ENCODE measurements at regions not wholly inside any gene's neighbourhood (a gene's known extent, or its start where the extent isn't known, plus 50 kb on each side); places are given as distances from the start of the nearest gene placed in this dataset.

DNA sequence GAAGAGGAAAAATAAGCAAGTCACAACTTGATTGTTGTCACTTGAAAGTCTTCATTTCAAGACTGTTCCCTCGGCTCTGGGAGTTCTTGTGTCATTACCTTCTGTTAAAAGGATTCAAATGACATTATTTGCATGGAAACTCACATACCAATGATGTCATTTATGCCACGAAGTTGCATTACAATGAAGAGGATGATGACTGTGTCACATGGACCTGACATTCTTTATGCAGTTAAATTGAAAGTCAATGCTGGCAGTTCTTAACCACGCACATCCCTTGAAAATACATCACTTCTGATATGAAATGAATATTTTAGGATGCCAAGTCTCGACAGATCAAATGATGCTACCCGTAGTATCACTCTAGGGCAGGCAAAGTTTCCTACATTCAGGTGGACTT, 1069.5 kb downstream of the VRK1 start:
- no peak for DNase-seq (ENCODE audit: low read depth)

DNA sequence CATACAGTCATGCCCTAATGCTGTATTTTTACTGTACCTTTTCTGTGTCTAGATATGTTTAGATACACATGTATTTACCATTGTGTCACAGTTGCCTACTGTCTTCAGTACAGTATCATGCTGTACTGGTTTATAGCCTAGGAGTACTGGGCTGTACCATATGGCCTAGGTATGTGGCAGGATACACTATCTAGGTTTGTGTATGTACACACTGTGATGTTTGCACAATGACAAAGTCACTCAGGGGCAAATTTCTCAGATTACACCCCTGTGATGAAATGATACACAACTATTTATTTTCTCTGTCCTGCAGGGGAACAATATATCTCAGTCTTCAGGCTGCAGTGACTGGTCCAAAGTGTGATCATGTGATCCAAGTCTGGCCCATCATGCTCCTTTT, 1076.1 kb downstream of the VRK1 start:
- no peak for DNase-seq (ENCODE audit: low read depth)

DNA sequence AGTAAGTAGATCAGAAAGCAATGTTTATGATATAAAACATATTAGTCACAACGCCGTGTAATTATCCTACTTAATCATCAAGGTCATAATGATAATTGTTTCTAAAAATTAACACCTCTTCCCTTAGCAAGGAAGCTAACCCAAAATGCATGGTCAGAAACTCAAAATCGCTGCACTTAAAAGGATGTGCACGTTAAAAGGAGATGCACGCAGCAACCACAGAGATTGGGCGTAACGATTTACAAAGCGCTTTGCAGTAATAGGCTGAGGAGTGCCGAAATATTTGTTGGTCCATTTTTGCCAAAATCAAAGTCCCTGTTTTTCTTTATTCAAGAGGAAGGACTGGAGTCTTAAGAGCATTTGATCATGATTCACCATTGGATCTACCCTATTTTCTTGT, 1077.2 kb downstream of the VRK1 start:
- no peak for DNase-seq (ENCODE audit: low read depth)

GRCh38 chr14:97878206-97878605, 1081.0 kb downstream of the VRK1 start:
- DNase-seq (ENCODE audit: low read depth), result no peak

DNA sequence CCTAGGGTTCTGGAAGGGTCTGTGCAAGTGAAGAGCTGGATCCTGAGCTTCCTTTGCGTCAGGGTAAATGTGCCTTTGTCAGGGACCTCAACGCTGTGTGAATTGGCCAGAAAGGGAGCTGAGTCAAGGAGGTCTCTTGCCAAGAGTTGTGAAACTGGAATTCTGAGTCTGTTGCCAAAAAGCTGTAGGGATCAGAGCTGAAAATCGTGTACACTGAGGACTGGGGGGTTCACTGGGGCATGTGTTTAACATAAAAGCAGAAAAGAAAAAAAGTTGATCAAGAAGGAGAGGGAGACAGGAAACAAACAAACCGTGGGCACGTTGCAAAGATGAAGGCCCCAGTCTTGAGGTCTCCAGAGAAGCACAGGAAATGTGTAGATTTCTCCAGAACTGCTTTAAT, 1081.5 kb downstream of the VRK1 start:
- no peak for DNase-seq (ENCODE audit: low read depth)

DNA sequence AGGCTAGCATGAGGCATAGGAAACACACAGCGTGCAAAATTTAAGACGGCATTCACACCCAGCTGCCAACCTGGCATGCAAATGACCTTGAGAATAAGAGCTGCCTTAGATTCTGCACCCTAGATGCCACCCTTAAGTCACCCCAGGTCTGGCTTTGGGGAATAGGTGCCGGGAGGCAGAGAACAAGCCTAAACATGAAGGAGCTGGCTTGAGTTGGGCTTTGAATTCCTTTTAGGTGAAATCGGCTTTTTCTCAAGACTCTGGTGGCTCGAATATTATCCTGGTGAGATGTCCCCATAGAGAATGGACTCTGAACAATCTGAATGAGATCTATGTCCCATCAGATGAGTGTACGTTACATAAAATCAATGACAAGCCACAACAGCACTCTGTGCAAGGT, 1090.5 kb downstream of the VRK1 start:
- no peak for DNase-seq (ENCODE audit: low read depth)

DNA sequence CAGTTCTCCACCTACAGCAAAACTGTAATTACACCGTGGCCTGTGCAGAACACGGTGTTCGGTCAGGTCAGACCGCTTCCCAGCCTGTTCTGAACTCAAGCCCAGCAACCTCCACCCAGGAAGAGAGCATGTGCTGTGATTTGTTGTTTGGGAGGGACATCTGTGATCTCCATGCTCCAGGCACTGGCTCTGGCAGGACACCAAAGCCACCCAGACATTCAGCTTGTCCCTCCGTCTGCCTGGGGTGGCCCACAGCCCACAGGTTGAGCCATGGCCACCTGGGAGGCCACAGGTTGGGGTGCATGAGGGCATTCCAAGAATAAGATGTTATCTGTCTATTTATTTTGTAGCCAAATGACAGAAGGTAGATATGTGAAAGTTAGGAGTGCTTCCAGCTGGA, 1091.1 kb downstream of the VRK1 start:
- no peak for DNase-seq (ENCODE audit: low read depth)

DNA sequence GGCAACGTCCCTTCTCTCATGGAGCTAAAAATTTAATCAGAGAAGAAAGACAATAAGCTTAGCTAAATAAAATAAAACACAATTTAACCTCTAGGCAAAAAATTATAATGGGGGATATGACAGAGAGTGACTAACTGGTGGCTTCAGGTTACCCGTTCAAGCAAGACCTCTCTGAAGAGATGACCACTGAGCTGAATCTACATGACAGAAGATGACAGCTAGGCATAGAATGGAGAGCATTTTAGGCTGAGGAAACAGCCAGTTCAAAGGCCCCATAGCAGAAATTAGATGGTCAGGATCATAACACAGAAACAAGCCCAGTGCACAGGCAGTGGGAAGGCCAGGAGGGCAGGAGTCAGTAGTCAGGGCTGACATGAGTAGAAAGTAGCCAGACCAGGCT, 1094.3 kb downstream of the VRK1 start:
- DNase-seq (ENCODE audit: low read depth), result no peak

- DNase-seq (ENCODE audit: low read depth), result no peak
Observed at GRCh38 chr14:97894552-97894951, 1097.4 kb downstream of the VRK1 start.

DNA sequence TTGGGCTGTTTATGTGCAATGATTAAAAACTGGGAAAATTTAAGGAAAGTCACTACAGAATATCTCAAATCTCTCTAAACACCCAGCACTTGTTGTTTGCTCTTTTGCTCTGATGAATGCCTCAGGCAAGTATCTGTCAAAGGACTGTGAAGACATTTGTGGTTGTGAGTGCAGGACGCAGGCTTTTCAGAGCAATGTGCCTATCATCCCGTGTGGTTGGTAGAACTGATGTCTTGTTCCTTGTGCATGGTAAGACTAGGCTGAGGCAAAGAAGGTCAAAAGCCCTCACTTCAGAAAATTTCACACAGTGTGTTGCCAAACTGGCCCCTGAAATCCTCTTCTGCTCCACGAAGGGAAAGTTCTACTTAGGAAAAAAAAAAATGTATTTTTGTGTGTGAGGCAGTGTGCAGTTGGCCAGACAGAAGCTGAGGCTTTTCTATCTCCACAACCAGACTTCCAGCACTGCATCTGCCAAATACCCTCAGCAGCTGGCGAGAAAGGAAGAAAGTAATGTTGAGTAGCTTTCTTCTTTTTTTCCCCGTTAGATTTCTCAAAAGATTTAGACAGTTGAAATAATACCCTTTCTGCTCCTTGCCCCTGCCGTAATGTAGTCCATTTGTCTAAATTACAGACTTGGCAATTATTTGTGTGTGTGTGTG, 1103.1 kb downstream of the VRK1 start:
- DNase-seq (ENCODE audit: low read depth), result no peak

DNA sequence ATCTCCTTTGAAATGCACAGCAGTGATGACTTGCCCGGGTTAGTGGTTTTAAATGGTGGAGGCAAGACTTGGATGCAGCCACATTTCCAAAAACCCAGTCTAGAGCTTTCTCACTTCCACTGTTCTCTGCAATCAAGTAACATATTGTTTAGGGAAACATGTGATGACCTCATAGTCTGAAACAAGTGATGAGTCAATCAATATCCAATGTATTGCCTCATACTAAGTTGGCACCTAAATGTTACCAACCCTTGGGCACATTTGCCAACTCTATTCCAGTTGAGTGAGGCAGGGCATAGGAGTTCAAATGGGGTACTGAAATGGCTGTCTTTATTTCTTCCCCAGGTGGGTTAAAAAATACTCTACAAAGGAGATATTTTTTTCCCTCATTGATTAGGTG, 1105.4 kb downstream of the VRK1 start:
- DNase-seq (ENCODE audit: low read depth), result no peak

DNA sequence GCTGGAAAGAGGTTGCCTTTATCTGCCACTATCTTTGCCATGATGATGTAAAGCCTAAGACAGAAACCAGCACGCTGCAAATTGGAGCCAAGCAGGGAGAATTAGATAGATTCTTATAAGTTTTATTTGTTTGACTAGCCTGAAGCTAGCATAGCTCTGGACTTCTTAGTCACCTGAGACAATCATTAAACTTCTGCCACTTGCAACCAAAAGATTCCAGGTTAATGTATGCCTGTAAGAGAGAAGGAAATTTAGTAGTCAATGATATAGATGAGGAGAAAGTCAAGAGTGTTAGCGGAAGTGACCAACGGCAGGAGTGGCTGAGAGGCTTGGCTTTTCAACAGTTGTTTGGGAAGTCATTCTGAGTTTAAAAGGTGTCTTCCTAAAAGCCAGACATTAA, 1106.6 kb downstream of the VRK1 start:
- DNase-seq (ENCODE audit: low read depth), result no peak

GRCh38 chr14:97912217-97912616, 1115.0 kb downstream of the VRK1 start:
- DNase-seq (ENCODE audit: low read depth), result no peak

DNA sequence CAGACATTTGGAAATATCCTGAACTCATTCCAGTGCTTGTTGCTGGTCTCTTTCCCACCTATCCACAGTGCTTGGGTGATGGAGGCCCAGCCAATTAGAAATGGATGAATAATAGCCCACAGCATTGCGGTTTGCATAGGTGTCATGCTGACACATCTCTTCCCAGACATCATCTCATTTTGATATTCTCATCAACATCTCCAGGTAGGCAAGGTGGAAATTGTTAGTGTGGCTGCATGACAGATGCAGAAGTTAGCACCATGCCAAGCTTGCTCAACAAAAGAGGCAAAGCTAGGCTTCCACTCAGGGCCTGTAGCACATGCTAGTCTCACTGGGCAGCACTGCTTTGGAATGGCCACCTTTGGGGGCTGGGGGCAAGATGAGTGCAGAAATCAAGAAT, 1118.9 kb downstream of the VRK1 start:
- no peak for DNase-seq (ENCODE audit: low read depth)

DNA sequence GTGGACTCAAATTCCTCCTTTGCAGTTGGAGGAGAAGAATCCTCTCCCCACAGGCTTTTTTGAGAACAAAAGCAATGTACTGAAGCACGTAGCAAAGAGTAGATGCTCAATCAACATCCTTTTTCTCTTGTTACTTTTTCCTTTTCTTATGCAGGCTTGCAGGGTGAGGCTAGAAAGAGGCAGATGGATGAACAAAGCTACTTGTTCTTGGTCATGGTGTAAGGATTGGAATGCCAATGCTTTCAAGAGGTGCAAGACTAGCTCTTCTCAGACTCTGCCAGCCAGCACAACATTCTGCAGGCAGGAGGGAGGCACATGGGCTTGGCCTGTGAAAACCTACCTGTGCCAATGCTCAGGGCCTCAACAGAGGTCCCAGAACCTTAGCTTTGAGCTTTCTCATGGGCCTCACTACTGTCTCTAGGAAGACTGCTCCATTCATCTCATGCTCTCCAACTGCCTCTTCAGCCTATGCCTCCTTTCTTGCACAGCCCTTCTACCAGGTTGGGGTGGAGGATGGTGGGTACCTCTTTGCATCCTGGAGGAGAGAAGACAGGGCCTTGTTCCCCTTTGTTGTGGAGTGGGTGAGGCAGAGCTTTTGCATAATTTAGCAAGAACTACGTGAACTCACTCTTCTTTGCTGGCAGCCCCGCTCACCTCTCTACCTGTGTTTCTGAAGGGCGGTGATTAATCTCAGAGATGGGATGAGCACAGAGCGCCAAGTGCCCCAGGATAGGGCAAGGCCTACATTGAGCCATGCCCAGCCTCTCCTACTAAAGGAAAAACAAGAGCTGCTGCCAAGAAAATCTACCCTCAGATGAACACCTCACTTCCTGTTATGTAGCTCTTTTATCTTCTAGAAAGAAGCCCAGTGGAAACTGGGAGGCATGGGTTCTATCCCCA, 1119.7 kb downstream of the VRK1 start:
- no peak for DNase-seq (ENCODE audit: low read depth)

- no peak for DNase-seq (ENCODE audit: low read depth)
Observed at GRCh38 chr14:97920201-97920600, 1123.0 kb downstream of the VRK1 start.

DNA sequence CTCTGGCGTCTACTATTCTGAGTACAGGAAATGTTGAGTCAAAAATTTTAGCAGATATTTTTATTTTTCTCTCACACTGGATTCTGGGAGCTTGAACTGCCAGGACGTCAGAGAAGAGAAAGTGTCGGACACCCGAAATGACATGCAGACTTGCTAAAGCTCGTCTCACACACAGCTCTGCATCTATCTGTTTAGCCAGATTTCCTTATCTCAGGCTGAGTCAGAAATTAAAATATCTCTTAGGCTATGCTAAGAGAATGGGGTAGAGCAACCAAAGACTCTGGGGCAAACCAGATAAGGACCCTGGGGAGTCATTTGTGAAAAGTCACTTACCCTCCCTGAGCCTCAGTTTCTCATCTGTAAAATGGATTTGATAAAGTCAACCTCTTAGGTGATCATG, 1124.1 kb downstream of the VRK1 start:
- no peak for DNase-seq (ENCODE audit: low read depth)

GRCh38 chr14:97924922-97925613, 1127.9 kb downstream of the VRK1 start:
- DNase-seq (ENCODE audit: low read depth), result no peak

- no peak for DNase-seq (ENCODE audit: low read depth)
Observed at GRCh38 chr14:97930166-97930565, 1133.0 kb downstream of the VRK1 start.

DNA sequence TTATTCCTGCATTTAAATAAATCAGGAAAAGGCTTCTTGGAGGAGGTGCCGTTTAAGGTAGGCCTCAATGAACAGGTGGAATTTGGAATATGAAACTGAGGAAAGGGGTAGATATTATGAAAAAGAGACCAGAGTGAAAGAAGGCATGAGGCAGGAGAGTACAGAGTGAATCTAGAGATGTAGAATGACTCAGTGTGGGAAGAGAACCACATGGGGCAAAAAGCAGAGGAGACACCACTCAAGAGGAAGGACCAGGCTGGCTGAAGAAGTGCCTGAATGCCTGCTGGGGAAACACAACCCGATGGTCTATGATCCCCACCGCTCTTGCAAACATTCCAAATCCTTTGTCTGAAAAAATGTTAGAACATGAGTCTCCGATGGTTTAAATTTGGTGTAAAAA, 1134.1 kb downstream of the VRK1 start:
- DNase-seq (ENCODE audit: low read depth), result no peak

DNA sequence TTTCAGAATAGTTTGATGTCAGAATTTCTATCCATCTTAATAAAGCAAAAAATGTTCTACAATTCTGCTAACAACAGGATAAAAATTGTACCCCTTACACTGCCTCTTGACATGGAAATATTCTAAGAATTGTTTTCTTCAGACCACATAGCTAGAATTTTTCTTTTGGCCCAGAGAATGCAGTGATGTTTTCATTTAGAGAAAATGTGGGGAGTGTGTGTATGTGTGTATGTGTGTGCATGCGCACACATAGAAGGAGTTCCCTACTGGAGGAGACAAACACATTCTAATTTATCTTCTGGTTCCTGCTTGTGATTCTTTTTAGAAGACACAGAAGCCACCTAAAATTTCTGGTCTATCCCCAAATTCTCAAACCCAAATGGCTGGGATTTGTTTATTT, 1145.7 kb downstream of the VRK1 start:
- DNase-seq (ENCODE audit: low read depth), result no peak

- peak; percentile 3 for DNase-seq (ENCODE audit: low read depth)
Observed at GRCh38 chr14:97943619-97944018, 1146.4 kb downstream of the VRK1 start.

GRCh38 chr14:97944380-97944779, 1147.2 kb downstream of the VRK1 start:
- DNase-seq (ENCODE audit: low read depth), result no peak

Measured in stimulated activated CD8-positive, alpha-beta memory T cell treated with anti-CD3 and anti-CD28 coated beads, Interleukin-4, amount 100 ng/mL, for 24 hours (primary cell).